ENCODE measurements at regions not wholly inside any gene's neighbourhood (a gene's known extent, or its start where the extent isn't known, plus 50 kb on each side); places are given as distances from the start of the nearest gene placed in this dataset.

DNA sequence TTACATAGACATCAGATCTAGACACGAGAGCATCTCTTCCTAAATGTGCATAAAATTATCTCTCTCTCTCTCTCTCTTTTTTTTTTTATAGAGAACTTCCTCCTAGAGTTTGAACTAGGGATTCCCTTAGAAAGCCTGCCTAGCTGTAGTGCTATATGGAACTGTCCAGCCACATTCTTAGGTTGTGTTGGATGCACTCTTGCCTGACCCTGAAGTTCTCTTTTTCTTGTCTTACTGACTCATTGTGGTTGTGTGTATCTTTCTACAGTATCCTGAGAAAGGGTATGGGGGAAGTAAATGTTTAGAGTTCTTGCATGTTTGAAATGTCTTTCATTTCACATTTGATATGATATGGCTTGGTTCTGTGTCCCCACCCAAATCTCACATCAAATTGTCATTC, 368.2 kb downstream of the CDH2 start:
- TF ChIP-seq, protein P1, sequence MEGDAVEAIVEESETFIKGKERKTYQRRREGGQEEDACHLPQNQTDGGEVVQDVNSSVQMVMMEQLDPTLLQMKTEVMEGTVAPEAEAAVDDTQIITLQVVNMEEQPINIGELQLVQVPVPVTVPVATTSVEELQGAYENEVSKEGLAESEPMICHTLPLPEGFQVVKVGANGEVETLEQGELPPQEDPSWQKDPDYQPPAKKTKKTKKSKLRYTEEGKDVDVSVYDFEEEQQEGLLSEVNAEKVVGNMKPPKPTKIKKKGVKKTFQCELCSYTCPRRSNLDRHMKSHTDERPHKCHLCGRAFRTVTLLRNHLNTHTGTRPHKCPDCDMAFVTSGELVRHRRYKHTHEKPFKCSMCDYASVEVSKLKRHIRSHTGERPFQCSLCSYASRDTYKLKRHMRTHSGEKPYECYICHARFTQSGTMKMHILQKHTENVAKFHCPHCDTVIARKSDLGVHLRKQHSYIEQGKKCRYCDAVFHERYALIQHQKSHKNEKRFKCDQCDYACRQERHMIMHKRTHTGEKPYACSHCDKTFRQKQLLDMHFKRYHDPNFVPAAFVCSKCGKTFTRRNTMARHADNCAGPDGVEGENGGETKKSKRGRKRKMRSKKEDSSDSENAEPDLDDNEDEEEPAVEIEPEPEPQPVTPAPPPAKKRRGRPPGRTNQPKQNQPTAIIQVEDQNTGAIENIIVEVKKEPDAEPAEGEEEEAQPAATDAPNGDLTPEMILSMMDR (conservative IDR thresholded peaks at IDR 0.05) = no peak
- TF ChIP-seq EZH2 (IDR thresholded peaks at IDR 0.05; ENCODE audit: low read depth) = no peak

Data from PC-9 (cell line).